Neural progenitor cell (in vitro differentiated cells): ENCODE measurements at regions not wholly inside any gene's neighbourhood (a gene's known extent, or its start where the extent isn't known, plus 50 kb on each side); places are given as distances from the start of the nearest gene placed in this dataset.

Source experiments
- CTCF ChIP-seq: fragments of 200-600 bp; sonication (generic); IDR thresholded peaks from 2 replicates; pipeline ENCODE4 v1.5.1; 2017; ENCODE audit warnings: antibody characterized with exemption, mild to moderate bottlenecking
- EZH2phosphoT487 ChIP-seq: fragments of 200-600 bp; sonication (generic); IDR thresholded peaks from 2 replicates; pipeline ENCODE4 v1.6.1; 2017; ENCODE audit warnings: antibody characterized with exemption

- TF ChIP-seq CTCF (no peak), EZH2phosphoT487 (no peak)
Measured at GRCh38 chr13:24075137-24075975, 85.2 kb upstream of the SPATA13 start.
